BE2C (cell line): ENCODE measurements at regions not wholly inside any gene's neighbourhood (a gene's known extent, or its start where the extent isn't known, plus 50 kb on each side); places are given as distances from the start of the nearest gene placed in this dataset.

Experiments
- DNase-seq: peaks from one replicate; pipeline ENCODE4 v3.0.0-alpha.2; 2020
- H3K27me3 ChIP-seq: fragments of 250-450 bp; sonication (Bioruptor Pico); 2 replicates; pipeline ENCODE4 v1.5.1; 2020; ENCODE audit warnings: mild to moderate bottlenecking
- H3K36me3 ChIP-seq: fragments of 250-450 bp; sonication (Bioruptor Pico); 2 replicates; pipeline ENCODE4 v1.5.1; 2020; ENCODE audit warnings: mild to moderate bottlenecking
- H3K4me1 ChIP-seq: fragments of 250-450 bp; sonication (Bioruptor Pico); 2 replicates; pipeline ENCODE4 v1.5.1; 2020
- H3K4me3 ChIP-seq: 2 replicates; pipeline ENCODE4 v1.5.1; 2011; ENCODE audit warnings: low read depth, low read length
- H3K9me3 ChIP-seq: fragments of 250-450 bp; sonication (Bioruptor Pico); 2 replicates; pipeline ENCODE4 v1.5.1; 2020
- CTCF ChIP-seq: IDR thresholded peaks from 2 replicates; pipeline ENCODE4 v1.5.1; 2012; ENCODE audit warnings: mild to moderate bottlenecking, low read depth, low read length

GRCh38 chr14:86391085-86391484 lies 861.1 kb downstream of the FLRT2 start:
- Histone ChIP-seq H3K4me1 (no peaks in the 10 kb centered on the region; the same call in 1 of the 2 replicates), H3K27me3 (no peaks in the 10 kb centered on the region), H3K36me3 (no peaks in the 10 kb centered on the region), H3K9me3 (no peaks in the 10 kb centered on the region), H3K4me3 (no peak overlapping the region)
- no peak for DNase-seq
- TF ChIP-seq CTCF: no peak

- no peak for TF ChIP-seq CTCF
- Histone ChIP-seq H3K27me3 (no peaks in the 10 kb centered on the region), H3K4me1 (no peaks in the 10 kb centered on the region; the same call in 1 of the 2 replicates), H3K36me3 (no peaks in the 10 kb centered on the region), H3K9me3 (no peaks in the 10 kb centered on the region), H3K4me3 (no peak overlapping the region)
- DNase-seq: no peak
Measured at GRCh38 chr14:86388216-86388615, 858.3 kb downstream of the FLRT2 start.

- Histone ChIP-seq H3K4me1 (no peaks in the 10 kb centered on the region), H3K36me3 (no peaks in the 10 kb centered on the region), H3K4me3 (no peak overlapping the region), H3K9me3 (no peaks in the 10 kb centered on the region), H3K27me3 (no peaks in the 10 kb centered on the region)
- no peak for TF ChIP-seq CTCF
- DNase-seq: no peak
Measured at GRCh38 chr14:86373886-86374285, 843.9 kb downstream of the FLRT2 start.

- no peak for TF ChIP-seq CTCF
- no peaks in the 10 kb centered on the region for H3K9me3 ChIP-seq
- H3K4me1 ChIP-seq: no peaks in the 10 kb centered on the region
- H3K27me3 ChIP-seq: no peaks in the 10 kb centered on the region
- no peak for DNase-seq
- H3K4me3 ChIP-seq: no peak overlapping the region
- no peaks in the 10 kb centered on the region for H3K36me3 ChIP-seq
Measured at GRCh38 chr14:86372402-86372801, 842.5 kb downstream of the FLRT2 start.

- H3K4me1 ChIP-seq: no peaks in the 10 kb centered on the region
- H3K36me3 ChIP-seq: no peaks in the 10 kb centered on the region
- no peaks in the 10 kb centered on the region for H3K9me3 ChIP-seq
- no peak overlapping the region for H3K4me3 ChIP-seq
- TF ChIP-seq CTCF: no peak
- H3K27me3 ChIP-seq: no peaks in the 10 kb centered on the region
- no peak for DNase-seq
Measured at GRCh38 chr14:86364634-86365033, 834.7 kb downstream of the FLRT2 start.

GRCh38 chr14:86363576-86363975 lies 833.6 kb downstream of the FLRT2 start:
- no peak for DNase-seq
- Histone ChIP-seq H3K36me3 (no peaks in the 10 kb centered on the region), H3K4me1 (peaks cover 2% of the 10 kb centered on the region; the same call in 1 of the 2 replicates), H3K9me3 (no peaks in the 10 kb centered on the region), H3K4me3 (no peak overlapping the region), H3K27me3 (no peaks in the 10 kb centered on the region)
- no peak for TF ChIP-seq CTCF
